Liver (tissue), 3 donors: ENCODE measurements at regions not wholly inside any gene's neighbourhood (a gene's known extent, or its start where the extent isn't known, plus 50 kb on each side); places are given as distances from the start of the nearest gene placed in this dataset.

Experiments
- ATF3 ChIP-seq: IDR thresholded peaks from 2 replicates; pipeline ENCODE4 v1.6.1; 2016; ENCODE audit warnings: antibody characterized with exemption
- CTCF ChIP-seq: fragments of 150-350 bp; IDR thresholded peaks from 2 replicates; pipeline ENCODE4 v1.5.1; 2017; ENCODE audit warnings: improper control_type of control experiment, low read depth, low read length; ENCODE audit not compliant: missing input control
- FOXA1 ChIP-seq: IDR thresholded peaks from 2 replicates; pipeline ENCODE4 v1.6.1; 2016; ENCODE audit warnings: antibody characterized with exemption
- FOXA2 ChIP-seq: IDR thresholded peaks from 2 replicates; pipeline ENCODE4 v1.6.1; 2016; ENCODE audit warnings: antibody characterized with exemption
- GABPA ChIP-seq, 2 donors: IDR thresholded peaks in 1 of 2; conservative IDR thresholded peaks in 1 of 2; 2 replicates each; pipeline ENCODE4 v1.6.1; 2016; ENCODE audit warnings: antibody characterized with exemption in 2 of 2, mild to moderate bottlenecking in 1 of 2, moderate library complexity in 1 of 2
- RAD21 ChIP-seq, 2 donors: IDR thresholded peaks; 2 replicates each; pipeline ENCODE4 v1.6.1; 2016; ENCODE audit warnings: antibody characterized with exemption in 2 of 2, mild to moderate bottlenecking in 2 of 2
- REST ChIP-seq: IDR thresholded peaks from 2 replicates; pipeline ENCODE4 v1.6.1; 2016; ENCODE audit warnings: antibody characterized with exemption, mild to moderate bottlenecking
- SP1 ChIP-seq: IDR thresholded peaks from 2 replicates; pipeline ENCODE4 v1.6.1; 2018; ENCODE audit warnings: antibody characterized with exemption, mild to moderate bottlenecking
- YY1 ChIP-seq: IDR thresholded peaks from 2 replicates; pipeline ENCODE4 v1.6.1; 2016; ENCODE audit warnings: antibody characterized with exemption, mild to moderate bottlenecking
- donor health status: healthy.
- donor health status: healthy.

- TF ChIP-seq CTCF (no peak), SP1 (no peak), REST (no peak), YY1 (no peak), GABPA (IDR thresholded peaks at IDR 0.05 in 1 of 2, conservative IDR thresholded peaks at IDR 0.05 in 1 of 2) (no peak), RAD21 (IDR thresholded peaks at IDR 0.05) (no peak), ATF3 (no peak), FOXA1 (no peak), FOXA2 (no peak)
Observed at GRCh38 chr3:16060945-16061344, 113.5 kb upstream of the GALNT15 start.
